HL-60 (cell line): ENCODE measurements at regions not wholly inside any gene's neighbourhood (a gene's known extent, or its start where the extent isn't known, plus 50 kb on each side); places are given as distances from the start of the nearest gene placed in this dataset.

ENCODE experiments used
- DNase-seq, 2 experiments: peaks; one replicate each; pipeline ENCODE4 v3.0.0-alpha.2; 2010 to 2020; ENCODE audit warnings: low read depth in 1 of 2, low spot score in 1 of 2
- H3K27ac ChIP-seq: fragments of 250-450 bp; sonication (Bioruptor Pico); replicated peaks from 2 replicates; pipeline ENCODE4 v1.5.1; 2020; ENCODE audit warnings: mild to moderate bottlenecking, moderate library complexity
- H3K27me3 ChIP-seq: fragments of 250-450 bp; sonication (Bioruptor Pico); 2 replicates; pipeline ENCODE4 v1.5.1; 2021; ENCODE audit warnings: mild to moderate bottlenecking, moderate library complexity; ENCODE audit not compliant: insufficient read depth, poor library complexity, severe bottlenecking
- H3K4me3 ChIP-seq: replicated peaks from 2 replicates; pipeline ENCODE4 v1.5.1; 2011; ENCODE audit warnings: mild to moderate bottlenecking, control low read depth, low read length; ENCODE audit not compliant: insufficient read depth
- GABPA ChIP-seq: IDR thresholded peaks from 2 replicates; pipeline ENCODE4 v1.6.1; 2012; ENCODE audit warnings: low read depth
- POLR2AphosphoS5 ChIP-seq: IDR thresholded peaks from 2 replicates; pipeline ENCODE4 v1.6.1; 2012; ENCODE audit warnings: low read depth
- REST ChIP-seq: IDR thresholded peaks from 2 replicates; pipeline ENCODE4 v1.6.1; 2012; ENCODE audit warnings: low read depth; ENCODE audit not compliant: insufficient replicate concordance
- SPI1 ChIP-seq: IDR thresholded peaks from 2 replicates; pipeline ENCODE4 v1.6.1; 2012; ENCODE audit warnings: low read depth, mild to moderate bottlenecking, borderline replicate concordance
- TF ChIP-seq, protein P1 (sequence below): IDR thresholded peaks from one replicate; pipeline ENCODE4 v1.5.1; 2011; ENCODE audit warnings: low read length, control low read depth, inconsistent platforms; ENCODE audit not compliant: insufficient read depth

DNA sequence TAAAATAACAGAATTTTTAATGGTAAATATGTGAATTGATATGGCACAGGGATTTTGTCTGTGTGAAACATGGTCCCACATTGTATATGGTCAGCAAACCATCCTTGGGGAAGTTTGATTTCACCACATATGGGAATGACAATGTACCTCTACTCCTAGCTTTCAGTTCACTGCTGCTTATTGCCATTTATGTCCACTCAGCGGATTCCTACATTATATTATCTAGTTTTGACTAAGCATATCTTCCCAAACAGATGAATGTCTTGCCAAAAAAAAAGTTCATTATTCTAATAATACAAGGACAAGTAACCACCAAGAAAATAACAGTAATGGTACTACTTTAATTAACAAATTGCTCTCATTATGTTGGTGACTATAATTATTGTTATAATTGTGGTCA is 1521.6 kb downstream of the MAT2B start:
- no peak for TF ChIP-seq REST
- TF ChIP-seq GABPA, result no peak
- Histone ChIP-seq H3K27me3 (no peaks in the 10 kb centered on the region), H3K27ac (no peak overlapping the region)

GRCh38 chr5:165028356-165028755 is 1522.9 kb downstream of the MAT2B start:
- Histone ChIP-seq H3K27me3 (no peaks in the 10 kb centered on the region), H3K4me3 (no peak overlapping the region), H3K27ac (no peak overlapping the region)
- TF ChIP-seq REST (no peak), SPI1 (no peak), POLR2AphosphoS5 (no peak), GABPA (no peak)
- TF ChIP-seq, protein P1, sequence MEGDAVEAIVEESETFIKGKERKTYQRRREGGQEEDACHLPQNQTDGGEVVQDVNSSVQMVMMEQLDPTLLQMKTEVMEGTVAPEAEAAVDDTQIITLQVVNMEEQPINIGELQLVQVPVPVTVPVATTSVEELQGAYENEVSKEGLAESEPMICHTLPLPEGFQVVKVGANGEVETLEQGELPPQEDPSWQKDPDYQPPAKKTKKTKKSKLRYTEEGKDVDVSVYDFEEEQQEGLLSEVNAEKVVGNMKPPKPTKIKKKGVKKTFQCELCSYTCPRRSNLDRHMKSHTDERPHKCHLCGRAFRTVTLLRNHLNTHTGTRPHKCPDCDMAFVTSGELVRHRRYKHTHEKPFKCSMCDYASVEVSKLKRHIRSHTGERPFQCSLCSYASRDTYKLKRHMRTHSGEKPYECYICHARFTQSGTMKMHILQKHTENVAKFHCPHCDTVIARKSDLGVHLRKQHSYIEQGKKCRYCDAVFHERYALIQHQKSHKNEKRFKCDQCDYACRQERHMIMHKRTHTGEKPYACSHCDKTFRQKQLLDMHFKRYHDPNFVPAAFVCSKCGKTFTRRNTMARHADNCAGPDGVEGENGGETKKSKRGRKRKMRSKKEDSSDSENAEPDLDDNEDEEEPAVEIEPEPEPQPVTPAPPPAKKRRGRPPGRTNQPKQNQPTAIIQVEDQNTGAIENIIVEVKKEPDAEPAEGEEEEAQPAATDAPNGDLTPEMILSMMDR, result no peak
- DNase-seq, result no peak

More for the DNA sequence above, 1521.6 kb downstream of the MAT2B start:
- no peak overlapping the region for H3K4me3 ChIP-seq
- DNase-seq, result no peak

DNA sequence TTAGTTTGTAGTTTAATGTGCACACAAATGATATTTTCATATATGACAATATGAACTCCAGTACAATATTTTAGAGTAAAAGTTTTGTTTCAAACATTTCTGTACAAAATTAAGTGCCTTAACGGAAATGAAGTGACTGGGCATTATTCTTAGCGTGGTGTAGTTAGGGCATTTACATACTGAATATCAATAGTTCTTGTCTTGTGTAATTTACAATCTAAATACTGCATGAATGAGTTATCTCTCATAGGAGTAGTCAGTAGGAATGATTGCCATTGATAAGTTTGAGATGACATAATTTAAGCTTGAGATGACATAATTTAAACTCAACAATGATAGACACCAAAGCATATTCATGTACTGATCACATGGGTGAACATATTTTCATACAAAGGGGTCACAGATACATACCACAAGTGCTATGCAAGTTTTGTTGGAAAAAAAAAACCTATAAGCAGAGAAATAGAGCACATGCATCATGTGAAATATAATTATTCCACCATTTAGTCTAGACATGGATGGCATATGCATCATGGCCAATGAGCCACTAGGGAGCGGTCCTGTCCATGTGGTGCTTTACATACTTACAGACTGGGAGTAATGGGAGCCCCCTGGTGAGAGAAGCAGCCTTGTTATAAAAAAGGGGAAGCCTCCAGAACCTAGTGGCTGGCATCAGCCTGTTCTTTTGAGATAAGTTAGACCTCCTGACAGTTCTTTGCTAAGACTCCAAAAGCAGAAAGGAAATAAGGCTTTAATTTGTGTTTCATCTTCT is 1523.9 kb downstream of the MAT2B start:
- H3K4me3 ChIP-seq, result no peak overlapping the region
- TF ChIP-seq POLR2AphosphoS5 (no peak), SPI1 (peak; percentile 93)
- TF ChIP-seq, protein P1, result peak; percentile 56
- no peaks in the 10 kb centered on the region for H3K27me3 ChIP-seq
- DNase-seq, result peak; percentile 47 to 92
- peak overlapping the region; percentile 51 for H3K27ac ChIP-seq

DNA sequence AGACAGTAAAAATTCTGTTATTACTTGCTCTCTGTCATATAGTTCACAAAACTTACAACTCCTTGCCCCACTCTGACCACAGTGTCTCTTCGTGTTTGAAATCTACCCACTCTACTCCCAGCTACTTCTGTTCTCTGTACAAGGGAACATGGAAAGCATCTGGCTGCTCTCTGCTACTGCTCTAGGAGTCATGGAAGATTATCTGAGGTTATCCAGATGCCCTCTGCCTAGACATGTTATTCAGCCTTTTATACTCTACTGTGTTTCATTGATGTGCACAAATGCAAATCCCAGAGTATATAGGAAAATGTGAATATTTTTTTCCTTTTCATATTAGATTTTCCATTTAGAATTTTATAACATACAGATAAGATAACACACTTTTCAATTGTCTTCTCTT is 1525.6 kb downstream of the MAT2B start:
- TF ChIP-seq, protein P1, result no peak
- TF ChIP-seq POLR2AphosphoS5 (no peak), GABPA (no peak), REST (no peak)
- Histone ChIP-seq H3K4me3 (no peak overlapping the region), H3K27ac (no peak overlapping the region), H3K27me3 (no peaks in the 10 kb centered on the region)
- no peak for DNase-seq
